HPDE6-E6E7 (cell line): ENCODE measurements at regions not wholly inside any gene's neighbourhood (a gene's known extent, or its start where the extent isn't known, plus 50 kb on each side); places are given as distances from the start of the nearest gene placed in this dataset.
A peak's percentile ranks its signal among the peaks of the same experiment; 100 is the strongest.

Experiments used
- DNase-seq: peaks from one replicate; pipeline ENCODE4 v3.0.0; 2011; ENCODE audit warnings: missing footprints; ENCODE audit errors: extremely low spot score

GRCh38 chr11:106216281-106216680 lies 138.8 kb downstream of the AASDHPPT start:
- DNase-seq = no peak

- no peak for DNase-seq
These were observed 140.0 kb downstream of the AASDHPPT start for GRCh38 chr11:106217456-106217855.

GRCh38 chr11:106218106-106218505 lies 140.6 kb downstream of the AASDHPPT start:
- no peak for DNase-seq

GRCh38 chr11:106222626-106223025 lies 145.2 kb downstream of the AASDHPPT start:
- DNase-seq = no peak

GRCh38 chr11:106224172-106224571 lies 146.7 kb downstream of the AASDHPPT start:
- DNase-seq = no peak

GRCh38 chr11:106228996-106229395 lies 151.5 kb downstream of the AASDHPPT start:
- DNase-seq = no peak

- no peak for DNase-seq
These were observed 154.1 kb downstream of the AASDHPPT start for GRCh38 chr11:106231591-106231990.

GRCh38 chr11:106233191-106233590 lies 155.7 kb downstream of the AASDHPPT start:
- DNase-seq = no peak

GRCh38 chr11:106234794-106235193 lies 157.3 kb downstream of the AASDHPPT start:
- no peak for DNase-seq

GRCh38 chr11:106236295-106236694 lies 158.8 kb downstream of the AASDHPPT start:
- no peak for DNase-seq

GRCh38 chr11:106238704-106239360 lies 161.4 kb downstream of the AASDHPPT start:
- DNase-seq = no peak

- no peak for DNase-seq
These were observed 164.3 kb downstream of the AASDHPPT start for GRCh38 chr11:106241601-106242257.

- DNase-seq = no peak
These were observed 165.4 kb downstream of the AASDHPPT start for GRCh38 chr11:106242718-106243415.

- DNase-seq = no peak
These were observed 169.0 kb downstream of the AASDHPPT start for GRCh38 chr11:106246495-106246894.

- DNase-seq = no peak
These were observed 172.3 kb downstream of the AASDHPPT start for GRCh38 chr11:106249617-106250239.

GRCh38 chr11:106262852-106263251 lies 185.4 kb downstream of the AASDHPPT start:
- DNase-seq = no peak

- DNase-seq = no peak
These were observed 186.1 kb downstream of the AASDHPPT start for GRCh38 chr11:106263527-106263926.

- DNase-seq = no peak
These were observed 193.6 kb downstream of the AASDHPPT start for GRCh38 chr11:106271086-106271485.

GRCh38 chr11:106271686-106272085 lies 194.2 kb downstream of the AASDHPPT start:
- no peak for DNase-seq

GRCh38 chr11:106275151-106275550 lies 197.7 kb downstream of the AASDHPPT start:
- DNase-seq = no peak

- DNase-seq = no peak
These were observed 198.7 kb downstream of the AASDHPPT start for GRCh38 chr11:106276126-106276525.

- DNase-seq = peak; percentile 14
These were observed 199.5 kb downstream of the AASDHPPT start for GRCh38 chr11:106276859-106277436.
